ENCODE measurements at regions not wholly inside any gene's neighbourhood (a gene's known extent, or its start where the extent isn't known, plus 50 kb on each side); places are given as distances from the start of the nearest gene placed in this dataset.

GRCh38 chr4:24656906-24657305, 72.6 kb upstream of the DHX15 start:
- TF ChIP-seq LEF1 (IDR thresholded peaks at IDR 0.05; ENCODE audit: borderline replicate concordance) = no peak
- TF ChIP-seq FOXK2 (IDR thresholded peaks at IDR 0.05) = no peak
- TF ChIP-seq CTBP1 (IDR thresholded peaks at IDR 0.05; ENCODE audit: borderline replicate concordance) = no peak
- TF ChIP-seq NFRKB (IDR thresholded peaks at IDR 0.05) = no peak
- no peak for TF ChIP-seq SP1 (IDR thresholded peaks at IDR 0.05)
- TF ChIP-seq L3MBTL2 (conservative IDR thresholded peaks at IDR 0.05) = no peak

All from HEK293T (cell line).